ENCODE measurements at regions not wholly inside any gene's neighbourhood (a gene's known extent, or its start where the extent isn't known, plus 50 kb on each side); places are given as distances from the start of the nearest gene placed in this dataset.

DNA sequence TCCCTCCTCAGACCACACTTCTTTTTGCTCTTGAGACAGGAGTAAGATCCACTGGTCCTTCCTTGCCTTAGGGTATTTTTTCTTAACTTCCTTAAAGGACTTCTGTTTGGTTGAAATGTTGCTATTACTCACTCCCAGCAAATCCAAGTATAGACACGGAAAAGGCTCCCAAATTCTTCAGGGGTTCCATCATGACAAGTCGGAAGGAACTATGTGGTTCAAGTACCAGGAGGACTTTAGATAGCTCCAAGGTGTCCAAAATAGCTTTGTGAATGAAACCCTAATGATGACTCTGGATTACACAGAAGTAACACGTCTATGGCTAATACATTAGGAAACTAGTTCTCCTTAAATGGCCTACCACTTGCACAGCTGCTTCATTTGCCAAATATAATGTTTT, 238.7 kb downstream of the KCTD12 start:
- ATAC-seq (replicated peaks in 1 of 4), result no peak
- no peak overlapping the region for H3K27ac ChIP-seq (ENCODE audit: low read length)
- 88% methylated on average over 1 of the region's 3 CpGs for WGBS (ENCODE audit: insufficient coverage)
- no peak for DNase-seq
- no peaks in the 10 kb centered on the region for H3K36me3 ChIP-seq (ENCODE audit: control insufficient read depth in 2 of 2, extremely low read depth in 1 of 2, insufficient read depth in 1 of 2, low read length in 1 of 2)
- CTCF ChIA-PET, result interaction anchor here in 1 of 2 donors (0.5 kb wide), 1 partner anchor 119 kb away, joined by 3 read pairs; no protein-coding TSS in a partner anchor
- H3K9me3 ChIP-seq, result no peaks in the 10 kb centered on the region
- H3K4me3 ChIP-seq (ENCODE audit: control insufficient read depth in 1 of 2, extremely low read depth in 1 of 2, low read length in 1 of 2), result no peak overlapping the region
- peaks cover 15 to 16% of the 10 kb centered on the region in 2 donors for H3K27me3 Mint-ChIP-seq
- no peaks in the 10 kb centered on the region for H3K36me3 Mint-ChIP-seq
- H3K4me3 Mint-ChIP-seq, result no peak overlapping the region
- H3K27ac Mint-ChIP-seq, result no peak overlapping the region
- H3K4me1 Mint-ChIP-seq, result no peaks in the 10 kb centered on the region
- H3K27me3 ChIP-seq (replicated peaks in 1 of 2; ENCODE audit: control insufficient read depth in 2 of 2, extremely low read depth in 1 of 2, insufficient read depth in 2 of 2, low read length in 1 of 2), result no peaks in the 10 kb centered on the region
- no peaks in the 10 kb centered on the region for H3K9me3 Mint-ChIP-seq
- POLR2A ChIA-PET, result no interaction called here
- no peaks in the 10 kb centered on the region for H3K4me1 ChIP-seq (ENCODE audit: control insufficient read depth in 1 of 2, extremely low read depth in 1 of 2, insufficient read depth in 2 of 2, low read length in 2 of 2)

DNA sequence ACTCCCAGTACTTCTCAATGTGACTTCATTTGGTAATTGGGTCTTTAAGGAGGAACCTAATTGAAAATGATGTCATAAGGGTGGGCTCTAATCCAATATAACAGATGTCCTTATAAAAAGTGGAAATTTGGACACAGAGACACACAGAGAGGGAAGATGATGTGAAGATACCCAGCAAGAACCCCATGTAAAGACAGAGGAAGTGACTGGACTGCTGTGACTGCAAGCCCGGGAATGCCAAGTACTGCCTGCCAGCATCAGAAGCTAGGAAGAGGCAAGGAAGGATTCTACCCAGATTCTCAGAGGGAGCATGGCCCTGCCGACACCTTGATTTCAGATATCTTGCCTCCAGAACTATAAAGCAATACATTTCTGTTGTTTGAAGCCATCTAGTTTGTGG, 239.3 kb downstream of the KCTD12 start:
- Histone ChIP-seq H3K4me1 (ENCODE audit: control insufficient read depth in 1 of 2, extremely low read depth in 1 of 2, insufficient read depth in 2 of 2, low read length in 2 of 2) (no peaks in the 10 kb centered on the region), H3K27me3 (replicated peaks in 1 of 2; ENCODE audit: control insufficient read depth in 2 of 2, extremely low read depth in 1 of 2, insufficient read depth in 2 of 2, low read length in 1 of 2) (no peaks in the 10 kb centered on the region), H3K27ac (ENCODE audit: low read length) (no peak overlapping the region), H3K9me3 (no peaks in the 10 kb centered on the region), H3K4me3 (ENCODE audit: control insufficient read depth in 1 of 2, extremely low read depth in 1 of 2, low read length in 1 of 2) (no peak overlapping the region), H3K36me3 (ENCODE audit: control insufficient read depth in 2 of 2, extremely low read depth in 1 of 2, insufficient read depth in 1 of 2, low read length in 1 of 2) (no peaks in the 10 kb centered on the region)
- ChIA-PET CTCF (interaction anchor here in 1 of 2 donors (0.5 kb wide), 1 partner anchor 119 kb away, joined by 3 read pairs; no protein-coding TSS in a partner anchor), POLR2A (no interaction called here)
- no peaks in the 10 kb centered on the region for H3K9me3 Mint-ChIP-seq
- ATAC-seq (replicated peaks in 1 of 4), result no peak
- no peak for DNase-seq
- no peaks in the 10 kb centered on the region for H3K4me1 Mint-ChIP-seq
- H3K27me3 Mint-ChIP-seq, result peaks cover 14 to 16% of the 10 kb centered on the region in 2 donors
- WGBS (ENCODE audit: insufficient coverage), result no CpG with 5 or more reads among the region's 2 CpGs
- H3K36me3 Mint-ChIP-seq, result no peaks in the 10 kb centered on the region
- H3K27ac Mint-ChIP-seq, result no peak overlapping the region
- H3K4me3 Mint-ChIP-seq, result no peak overlapping the region

DNA sequence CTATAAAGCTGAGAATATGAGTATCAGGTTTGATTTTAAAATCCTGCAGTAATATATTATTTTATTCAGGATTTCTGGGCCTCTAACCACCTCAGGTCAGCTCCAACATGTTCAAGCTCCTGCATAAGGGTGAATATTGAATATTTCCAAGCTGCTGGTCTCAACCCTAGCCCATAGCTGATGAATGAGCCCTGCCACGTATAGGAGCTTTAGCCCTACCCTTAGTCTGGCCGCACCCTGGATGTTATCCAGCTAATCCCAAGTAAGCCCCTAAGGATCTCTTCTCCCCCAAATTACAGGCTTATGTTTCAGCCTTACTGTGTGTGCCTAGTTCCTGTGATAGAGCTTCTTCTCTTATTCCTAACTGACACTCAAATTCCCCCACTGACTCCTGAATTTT, 240.6 kb downstream of the KCTD12 start:
- CTCF ChIA-PET, result no interaction called here
- Mint-ChIP-seq H3K36me3 (no peaks in the 10 kb centered on the region), H3K4me1 (no peaks in the 10 kb centered on the region), H3K9me3 (no peaks in the 10 kb centered on the region), H3K27me3 (peaks cover 7 to 9% of the 10 kb centered on the region in 2 donors), H3K4me3 (no peak overlapping the region), H3K27ac (no peak overlapping the region)
- WGBS (ENCODE audit: insufficient coverage), result 93% methylated on average over 2 of the region's 2 CpGs
- Histone ChIP-seq H3K27ac (ENCODE audit: low read length) (no peak overlapping the region), H3K9me3 (no peaks in the 10 kb centered on the region), H3K4me1 (ENCODE audit: control insufficient read depth in 1 of 2, extremely low read depth in 1 of 2, insufficient read depth in 2 of 2, low read length in 2 of 2) (no peaks in the 10 kb centered on the region), H3K4me3 (ENCODE audit: control insufficient read depth in 1 of 2, extremely low read depth in 1 of 2, low read length in 1 of 2) (no peak overlapping the region), H3K27me3 (replicated peaks in 1 of 2; ENCODE audit: control insufficient read depth in 2 of 2, extremely low read depth in 1 of 2, insufficient read depth in 2 of 2, low read length in 1 of 2) (no peaks in the 10 kb centered on the region), H3K36me3 (ENCODE audit: control insufficient read depth in 2 of 2, extremely low read depth in 1 of 2, insufficient read depth in 1 of 2, low read length in 1 of 2) (no peaks in the 10 kb centered on the region)
- DNase-seq (no peak), ATAC-seq (replicated peaks in 1 of 4) (no peak)
- POLR2A ChIA-PET, result interaction anchor here in 1 of 2 donors (0.5 kb wide), 1 partner anchor 1173 kb away, joined by 8 read pairs; no protein-coding TSS in a partner anchor

DNA sequence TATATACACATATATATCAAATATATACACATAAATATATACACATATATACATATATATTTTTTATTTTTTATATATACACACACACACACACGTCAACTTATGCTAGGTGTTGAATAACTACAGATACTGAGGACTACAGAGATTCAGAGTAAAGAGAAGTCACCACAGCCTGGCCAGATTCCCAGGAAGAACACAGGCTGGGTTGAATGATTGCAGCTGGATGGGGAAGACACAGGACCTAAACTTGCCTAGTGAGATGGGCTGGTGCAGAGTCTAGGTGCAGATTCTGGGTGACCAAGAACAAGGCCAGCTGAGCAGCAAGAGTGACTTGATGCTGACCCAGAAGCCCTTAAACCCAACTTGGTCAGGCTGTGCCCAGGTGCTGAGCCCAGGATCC, 241.3 kb downstream of the KCTD12 start:
- no CpG with 5 or more reads among the region's 1 CpG for WGBS (ENCODE audit: insufficient coverage)

DNA sequence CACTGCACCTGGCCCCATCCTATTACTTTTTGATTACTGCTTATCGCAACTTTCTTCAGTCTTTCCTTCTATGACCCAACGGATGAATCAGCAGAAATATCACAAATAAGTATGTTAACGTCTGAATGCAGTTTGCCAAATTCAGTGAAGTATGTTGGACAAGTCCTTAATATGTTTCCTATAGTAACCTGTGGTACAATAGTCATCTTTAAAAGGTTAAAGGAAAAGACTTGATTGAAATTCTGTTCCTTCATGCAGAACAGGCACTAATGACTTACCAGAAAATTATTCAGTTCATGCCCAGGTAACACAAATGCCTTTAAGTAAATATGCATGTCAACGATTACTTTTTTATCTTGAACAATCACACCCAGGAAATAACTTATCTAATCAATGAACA, 242.6 kb downstream of the KCTD12 start:
- ChIA-PET CTCF (no interaction called here), POLR2A (no interaction called here)
- H3K27me3 ChIP-seq (replicated peaks in 1 of 2; ENCODE audit: control insufficient read depth in 2 of 2, extremely low read depth in 1 of 2, insufficient read depth in 2 of 2, low read length in 1 of 2), result no peaks in the 10 kb centered on the region
- H3K36me3 Mint-ChIP-seq, result no peaks in the 10 kb centered on the region
- H3K4me3 ChIP-seq (ENCODE audit: control insufficient read depth in 1 of 2, extremely low read depth in 1 of 2, low read length in 1 of 2), result no peak overlapping the region
- H3K27ac ChIP-seq (ENCODE audit: low read length), result no peak overlapping the region
- no peaks in the 10 kb centered on the region for H3K9me3 ChIP-seq
- ATAC-seq (replicated peaks in 1 of 4), result no peak
- no peak overlapping the region for H3K4me3 Mint-ChIP-seq
- H3K27me3 Mint-ChIP-seq, result peaks cover 7 to 8% of the 10 kb centered on the region in 2 donors
- no peak overlapping the region for H3K27ac Mint-ChIP-seq
- no peaks in the 10 kb centered on the region for H3K4me1 Mint-ChIP-seq
- WGBS (ENCODE audit: insufficient coverage), result no CpG with 5 or more reads among the region's 4 CpGs
- H3K36me3 ChIP-seq (ENCODE audit: control insufficient read depth in 2 of 2, extremely low read depth in 1 of 2, insufficient read depth in 1 of 2, low read length in 1 of 2), result no peaks in the 10 kb centered on the region
- DNase-seq, result no peak
- no peaks in the 10 kb centered on the region for H3K4me1 ChIP-seq (ENCODE audit: control insufficient read depth in 1 of 2, extremely low read depth in 1 of 2, insufficient read depth in 2 of 2, low read length in 2 of 2)
- H3K9me3 Mint-ChIP-seq, result no peaks in the 10 kb centered on the region

More for the DNA sequence above, 241.3 kb downstream of the KCTD12 start:
- ChIA-PET CTCF (no interaction called here), POLR2A (no interaction called here)
- H3K4me1 ChIP-seq (ENCODE audit: control insufficient read depth in 1 of 2, extremely low read depth in 1 of 2, insufficient read depth in 2 of 2, low read length in 2 of 2), result no peaks in the 10 kb centered on the region
- no peak overlapping the region for H3K27ac Mint-ChIP-seq
- H3K36me3 Mint-ChIP-seq, result no peaks in the 10 kb centered on the region
- H3K27me3 ChIP-seq (replicated peaks in 1 of 2; ENCODE audit: control insufficient read depth in 2 of 2, extremely low read depth in 1 of 2, insufficient read depth in 2 of 2, low read length in 1 of 2), result no peaks in the 10 kb centered on the region
- H3K9me3 ChIP-seq, result no peaks in the 10 kb centered on the region
- no peak overlapping the region for H3K27ac ChIP-seq (ENCODE audit: low read length)
- H3K36me3 ChIP-seq (ENCODE audit: control insufficient read depth in 2 of 2, extremely low read depth in 1 of 2, insufficient read depth in 1 of 2, low read length in 1 of 2), result no peaks in the 10 kb centered on the region
- H3K4me1 Mint-ChIP-seq, result no peaks in the 10 kb centered on the region
- H3K4me3 ChIP-seq (ENCODE audit: control insufficient read depth in 1 of 2, extremely low read depth in 1 of 2, low read length in 1 of 2), result no peak overlapping the region
- H3K9me3 Mint-ChIP-seq, result no peaks in the 10 kb centered on the region
- no peak overlapping the region for H3K4me3 Mint-ChIP-seq
- peaks cover 7 to 8% of the 10 kb centered on the region in 2 donors for H3K27me3 Mint-ChIP-seq
- DNase-seq, result no peak
- ATAC-seq (replicated peaks in 1 of 4), result no peak

DNA sequence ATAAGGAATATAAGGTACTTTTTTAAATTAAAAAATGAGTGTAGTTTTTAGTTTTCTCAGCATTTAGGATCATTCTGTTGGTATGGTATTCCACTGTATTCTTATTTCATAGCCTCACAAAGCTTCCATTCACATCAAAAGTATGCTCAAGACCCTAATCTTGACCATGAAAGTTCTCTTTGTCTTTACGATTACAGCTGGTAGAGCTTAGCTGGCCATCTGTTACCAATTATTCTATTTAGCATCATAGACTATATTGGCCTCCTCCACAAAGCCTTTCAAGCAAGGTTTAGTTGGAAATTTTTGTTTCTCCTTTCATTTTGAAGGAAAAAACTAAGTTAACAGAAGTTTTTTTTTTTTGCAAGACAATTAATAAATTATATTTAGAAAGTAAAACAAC, 245.1 kb downstream of the KCTD12 start:
- H3K27ac Mint-ChIP-seq, result no peak overlapping the region
- Histone ChIP-seq H3K27me3 (replicated peaks in 1 of 2; ENCODE audit: control insufficient read depth in 2 of 2, extremely low read depth in 1 of 2, insufficient read depth in 2 of 2, low read length in 1 of 2) (no peaks in the 10 kb centered on the region), H3K27ac (ENCODE audit: low read length) (no peak overlapping the region), H3K9me3 (no peaks in the 10 kb centered on the region), H3K36me3 (ENCODE audit: control insufficient read depth in 2 of 2, extremely low read depth in 1 of 2, insufficient read depth in 1 of 2, low read length in 1 of 2) (no peaks in the 10 kb centered on the region), H3K4me1 (ENCODE audit: control insufficient read depth in 1 of 2, extremely low read depth in 1 of 2, insufficient read depth in 2 of 2, low read length in 2 of 2) (no peaks in the 10 kb centered on the region), H3K4me3 (ENCODE audit: control insufficient read depth in 1 of 2, extremely low read depth in 1 of 2, low read length in 1 of 2) (no peak overlapping the region)
- POLR2A ChIA-PET, result no interaction called here
- no peak for DNase-seq
- WGBS (ENCODE audit: insufficient coverage), result no CpG with 5 or more reads among the region's 1 CpG
- H3K27me3 Mint-ChIP-seq, result peaks cover 2 to 10% of the 10 kb centered on the region in 2 donors
- H3K4me1 Mint-ChIP-seq, result no peaks in the 10 kb centered on the region
- H3K9me3 Mint-ChIP-seq, result no peaks in the 10 kb centered on the region
- ATAC-seq (replicated peaks in 1 of 4), result no peak
- H3K36me3 Mint-ChIP-seq, result no peaks in the 10 kb centered on the region
- H3K4me3 Mint-ChIP-seq, result no peak overlapping the region
- CTCF ChIA-PET, result no interaction called here

DNA sequence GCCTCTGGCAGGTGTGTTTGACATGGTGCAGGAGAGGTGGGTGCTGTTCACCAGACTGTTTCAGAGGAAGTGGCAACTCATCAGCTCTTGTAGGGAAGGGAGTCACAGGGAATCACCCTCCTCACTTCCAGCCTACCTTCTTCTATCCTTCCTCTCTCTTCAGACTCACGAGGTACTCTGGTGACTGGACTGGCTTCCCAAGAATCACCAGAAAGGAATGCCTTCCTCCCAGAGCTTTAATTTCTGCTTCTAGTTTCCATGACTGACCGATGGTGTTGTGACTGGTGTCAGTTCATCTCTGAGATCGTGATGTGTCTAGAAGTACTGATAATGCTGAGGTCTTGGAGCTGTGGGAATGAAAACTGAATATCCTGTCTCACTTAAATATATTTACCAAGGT, 247.3 kb downstream of the KCTD12 start:
- no peaks in the 10 kb centered on the region for H3K9me3 ChIP-seq
- DNase-seq (no peak), ATAC-seq (replicated peaks in 1 of 4) (no peak)
- no peak overlapping the region for H3K27ac ChIP-seq (ENCODE audit: low read length)
- Mint-ChIP-seq H3K4me3 (no peak overlapping the region), H3K4me1 (no peaks in the 10 kb centered on the region), H3K27ac (no peak overlapping the region), H3K9me3 (no peaks in the 10 kb centered on the region), H3K27me3 (peaks cover 0 to 9% of the 10 kb centered on the region in 2 donors), H3K36me3 (no peaks in the 10 kb centered on the region)
- no CpG with 5 or more reads among the region's 3 CpGs for WGBS (ENCODE audit: insufficient coverage)
- ChIA-PET CTCF (no interaction called here), POLR2A (interaction anchor here in 1 of 2 donors (0.6 kb wide), 1 partner anchor 22 kb away, joined by 3 read pairs; no protein-coding TSS in a partner anchor)
- no peaks in the 10 kb centered on the region for H3K27me3 ChIP-seq (replicated peaks in 1 of 2; ENCODE audit: control insufficient read depth in 2 of 2, extremely low read depth in 1 of 2, insufficient read depth in 2 of 2, low read length in 1 of 2)
- no peak overlapping the region for H3K4me3 ChIP-seq (ENCODE audit: control insufficient read depth in 1 of 2, extremely low read depth in 1 of 2, low read length in 1 of 2)
- H3K4me1 ChIP-seq (ENCODE audit: control insufficient read depth in 1 of 2, extremely low read depth in 1 of 2, insufficient read depth in 2 of 2, low read length in 2 of 2), result no peaks in the 10 kb centered on the region
- no peaks in the 10 kb centered on the region for H3K36me3 ChIP-seq (ENCODE audit: control insufficient read depth in 2 of 2, extremely low read depth in 1 of 2, insufficient read depth in 1 of 2, low read length in 1 of 2)
